ENCODE measurements at regions not wholly inside any gene's neighbourhood (a gene's known extent, or its start where the extent isn't known, plus 50 kb on each side); places are given as distances from the start of the nearest gene placed in this dataset.

- Histone ChIP-seq H3K27me3 (no peaks in the 10 kb centered on the region), H3K4me3 (no peak overlapping the region), H3K27ac (no peak overlapping the region), H3K9me3 (no peaks in the 10 kb centered on the region), H3K4me1 (no peaks in the 10 kb centered on the region), H3K36me3 (replicated peaks in 1 of 2; ENCODE audit: insufficient read depth in 1 of 2, low read depth in 2 of 2) (no peaks in the 10 kb centered on the region)
- TF ChIP-seq, protein P1, sequence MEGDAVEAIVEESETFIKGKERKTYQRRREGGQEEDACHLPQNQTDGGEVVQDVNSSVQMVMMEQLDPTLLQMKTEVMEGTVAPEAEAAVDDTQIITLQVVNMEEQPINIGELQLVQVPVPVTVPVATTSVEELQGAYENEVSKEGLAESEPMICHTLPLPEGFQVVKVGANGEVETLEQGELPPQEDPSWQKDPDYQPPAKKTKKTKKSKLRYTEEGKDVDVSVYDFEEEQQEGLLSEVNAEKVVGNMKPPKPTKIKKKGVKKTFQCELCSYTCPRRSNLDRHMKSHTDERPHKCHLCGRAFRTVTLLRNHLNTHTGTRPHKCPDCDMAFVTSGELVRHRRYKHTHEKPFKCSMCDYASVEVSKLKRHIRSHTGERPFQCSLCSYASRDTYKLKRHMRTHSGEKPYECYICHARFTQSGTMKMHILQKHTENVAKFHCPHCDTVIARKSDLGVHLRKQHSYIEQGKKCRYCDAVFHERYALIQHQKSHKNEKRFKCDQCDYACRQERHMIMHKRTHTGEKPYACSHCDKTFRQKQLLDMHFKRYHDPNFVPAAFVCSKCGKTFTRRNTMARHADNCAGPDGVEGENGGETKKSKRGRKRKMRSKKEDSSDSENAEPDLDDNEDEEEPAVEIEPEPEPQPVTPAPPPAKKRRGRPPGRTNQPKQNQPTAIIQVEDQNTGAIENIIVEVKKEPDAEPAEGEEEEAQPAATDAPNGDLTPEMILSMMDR (IDR thresholded peaks at IDR 0.05) = no peak
- no peak for TF ChIP-seq POLR2A (IDR thresholded peaks at IDR 0.05)
- ATAC-seq (no peak), DNase-seq (no peak)
- WGBS, 2 donors = 81 to 84% methylated on average over 5 of the region's 5 CpGs
- intact Hi-C loops (cut with DNase I) = no loop called here
Observed at GRCh38 chr10:93221521-93221920, 147.8 kb downstream of the CYP26A1 start.

DNA sequence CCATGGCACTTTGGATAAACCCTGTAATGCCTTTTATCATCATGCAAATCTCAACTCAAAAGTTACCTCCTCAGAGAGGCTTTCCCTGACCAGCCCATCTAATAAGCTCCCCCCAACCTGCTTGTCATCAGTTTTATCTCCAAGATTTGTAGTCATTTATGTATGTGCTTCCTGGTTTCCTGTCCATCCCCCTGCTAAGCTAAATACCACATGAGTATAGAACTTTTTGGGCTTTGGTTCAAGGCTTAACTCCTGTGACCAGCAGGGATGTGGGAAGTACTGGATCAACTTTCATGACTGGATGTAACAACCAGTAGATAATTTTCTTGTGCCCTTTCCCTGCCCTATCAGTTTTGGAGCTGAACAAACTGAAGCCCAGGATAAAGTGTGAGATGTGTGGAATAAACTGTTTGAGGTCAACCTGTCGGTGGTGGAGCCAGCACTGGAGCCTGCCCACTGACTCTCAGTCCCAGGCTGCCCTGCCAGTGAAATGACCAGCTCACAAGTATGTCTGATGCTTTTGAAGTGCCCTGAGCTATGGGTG, 148.6 kb downstream of the CYP26A1 start:
- intact Hi-C loops (cut with DNase I) = no loop called here
- Histone ChIP-seq H3K9me3 (no peaks in the 10 kb centered on the region), H3K27ac (no peak overlapping the region), H3K27me3 (no peaks in the 10 kb centered on the region), H3K36me3 (replicated peaks in 1 of 2; ENCODE audit: insufficient read depth in 1 of 2, low read depth in 2 of 2) (no peaks in the 10 kb centered on the region), H3K4me1 (no peaks in the 10 kb centered on the region), H3K4me3 (no peak overlapping the region)
- WGBS, 2 donors = 29 to 62% methylated on average over 1 of the region's 1 CpG
- ATAC-seq (no peak), DNase-seq (no peak)
- TF ChIP-seq, protein P1 (IDR thresholded peaks at IDR 0.05) = no peak
- no peak for TF ChIP-seq POLR2A (IDR thresholded peaks at IDR 0.05)

DNA sequence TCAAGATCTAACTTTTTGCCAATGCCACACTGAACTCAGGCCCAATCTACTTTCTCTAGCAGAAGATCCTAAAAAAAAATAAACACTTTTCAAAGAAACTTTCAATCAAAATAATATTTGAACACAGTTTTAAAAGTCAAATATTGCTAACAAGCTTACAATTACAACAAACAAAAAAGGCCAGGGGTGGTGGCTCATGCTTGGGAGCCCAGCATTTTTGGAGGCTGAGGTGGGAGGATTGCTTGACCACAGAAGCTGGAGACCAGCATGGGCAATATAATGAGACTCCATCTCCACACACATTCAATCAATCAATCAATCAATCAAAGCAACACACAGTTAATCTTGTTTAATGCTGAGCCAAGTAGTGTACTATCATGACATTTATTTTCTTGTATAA, 149.2 kb downstream of the CYP26A1 start:
- no peaks in the 10 kb centered on the region for H3K27me3 ChIP-seq
- no peaks in the 10 kb centered on the region for H3K9me3 ChIP-seq
- H3K4me1 ChIP-seq = no peaks in the 10 kb centered on the region
- no peak for ATAC-seq
- DNase-seq = no peak
- no peak for TF ChIP-seq POLR2A (IDR thresholded peaks at IDR 0.05)
- TF ChIP-seq, protein P1 (IDR thresholded peaks at IDR 0.05) = no peak
- no peak overlapping the region for H3K27ac ChIP-seq
- H3K4me3 ChIP-seq = no peak overlapping the region
- no peaks in the 10 kb centered on the region for H3K36me3 ChIP-seq (replicated peaks in 1 of 2; ENCODE audit: insufficient read depth in 1 of 2, low read depth in 2 of 2)
- intact Hi-C loops (cut with DNase I) = no loop called here

DNA sequence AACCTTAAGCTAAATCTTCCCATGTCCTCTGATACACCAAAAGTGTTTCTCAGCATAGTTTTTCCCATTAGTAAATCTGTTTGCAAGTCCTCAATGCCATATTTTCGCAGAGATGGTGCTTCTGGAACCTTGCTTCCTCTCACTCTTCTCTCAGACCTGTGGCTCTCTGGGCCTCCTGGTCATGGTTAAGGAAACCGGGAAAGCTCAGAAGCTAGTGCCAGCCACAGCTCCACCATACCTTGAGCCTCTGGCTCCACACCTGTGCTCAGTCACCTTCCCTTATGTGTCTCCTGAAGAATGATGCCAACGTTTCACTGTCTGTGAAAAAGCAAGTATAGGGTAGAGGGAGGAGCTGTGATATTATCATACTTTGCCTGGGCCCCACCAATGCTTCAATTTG, 149.6 kb downstream of the CYP26A1 start:
- Histone ChIP-seq H3K36me3 (replicated peaks in 1 of 2; ENCODE audit: insufficient read depth in 1 of 2, low read depth in 2 of 2) (no peaks in the 10 kb centered on the region), H3K27ac (no peak overlapping the region), H3K4me3 (no peak overlapping the region), H3K27me3 (no peaks in the 10 kb centered on the region), H3K9me3 (no peaks in the 10 kb centered on the region), H3K4me1 (no peaks in the 10 kb centered on the region)
- ATAC-seq (no peak), DNase-seq (no peak)
- 76 to 78% methylated on average over 3 of the region's 3 CpGs for WGBS, 2 donors
- TF ChIP-seq, protein P1 (IDR thresholded peaks at IDR 0.05) = no peak
- TF ChIP-seq POLR2A (IDR thresholded peaks at IDR 0.05) = no peak
- intact Hi-C loops (cut with DNase I) = no loop called here

DNA sequence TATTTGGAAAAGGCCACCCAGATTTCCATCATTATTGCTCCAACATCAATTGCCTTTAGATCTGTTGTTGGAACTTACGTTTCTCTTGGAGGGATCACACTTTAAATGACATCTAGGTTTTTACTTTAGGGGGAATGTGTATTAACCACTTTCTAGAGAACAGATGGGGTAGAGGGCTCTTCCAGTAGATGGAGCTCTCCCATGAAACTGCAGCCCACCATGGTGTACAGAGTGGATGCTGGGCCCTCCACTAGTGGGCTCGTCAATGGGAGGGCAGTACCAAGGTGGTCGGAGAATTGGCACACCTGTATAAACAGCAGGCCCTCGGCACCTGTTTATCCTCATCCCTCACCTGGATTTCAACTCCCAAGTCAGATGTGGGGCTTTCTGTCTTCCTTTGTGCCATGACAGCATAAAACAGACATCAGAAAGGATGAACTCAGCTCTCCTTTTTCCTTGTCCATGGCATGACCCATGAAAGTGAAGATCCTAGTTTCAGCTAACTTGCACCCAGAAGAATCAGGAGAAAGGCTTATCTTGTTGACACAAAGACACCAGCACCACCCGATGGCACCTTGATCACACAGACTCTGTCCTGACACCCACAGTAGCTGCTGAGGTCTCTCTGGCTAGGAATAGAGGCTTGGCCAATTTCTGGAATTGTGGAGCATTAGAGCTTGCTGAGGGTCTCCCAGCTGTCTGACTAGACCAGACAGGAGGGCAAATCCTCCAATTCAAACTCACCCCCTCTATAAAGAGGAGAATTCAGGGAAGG, 150.5 kb downstream of the CYP26A1 start:
- H3K27me3 ChIP-seq = no peaks in the 10 kb centered on the region
- intact Hi-C loops (cut with DNase I) = no loop called here
- TF ChIP-seq, protein P1 (IDR thresholded peaks at IDR 0.05) = no peak
- no peak for TF ChIP-seq POLR2A (IDR thresholded peaks at IDR 0.05)
- DNase-seq (no peak), ATAC-seq (no peak)
- no peaks in the 10 kb centered on the region for H3K9me3 ChIP-seq
- H3K4me1 ChIP-seq = no peaks in the 10 kb centered on the region
- 48 to 65% methylated on average over 5 of the region's 5 CpGs for WGBS, 2 donors
- no peak overlapping the region for H3K4me3 ChIP-seq
- H3K27ac ChIP-seq = no peak overlapping the region
- H3K36me3 ChIP-seq (replicated peaks in 1 of 2; ENCODE audit: insufficient read depth in 1 of 2, low read depth in 2 of 2) = no peaks in the 10 kb centered on the region

All from body of pancreas (tissue), 4 donors.